ENCODE measurements at regions not wholly inside any gene's neighbourhood (a gene's known extent, or its start where the extent isn't known, plus 50 kb on each side); places are given as distances from the start of the nearest gene placed in this dataset.
"Not testable (repeated sequence)": the region's sequence is repeated elsewhere in the genome, so short reads cannot be mapped to it uniquely, and the experiment has no call there.

DNA sequence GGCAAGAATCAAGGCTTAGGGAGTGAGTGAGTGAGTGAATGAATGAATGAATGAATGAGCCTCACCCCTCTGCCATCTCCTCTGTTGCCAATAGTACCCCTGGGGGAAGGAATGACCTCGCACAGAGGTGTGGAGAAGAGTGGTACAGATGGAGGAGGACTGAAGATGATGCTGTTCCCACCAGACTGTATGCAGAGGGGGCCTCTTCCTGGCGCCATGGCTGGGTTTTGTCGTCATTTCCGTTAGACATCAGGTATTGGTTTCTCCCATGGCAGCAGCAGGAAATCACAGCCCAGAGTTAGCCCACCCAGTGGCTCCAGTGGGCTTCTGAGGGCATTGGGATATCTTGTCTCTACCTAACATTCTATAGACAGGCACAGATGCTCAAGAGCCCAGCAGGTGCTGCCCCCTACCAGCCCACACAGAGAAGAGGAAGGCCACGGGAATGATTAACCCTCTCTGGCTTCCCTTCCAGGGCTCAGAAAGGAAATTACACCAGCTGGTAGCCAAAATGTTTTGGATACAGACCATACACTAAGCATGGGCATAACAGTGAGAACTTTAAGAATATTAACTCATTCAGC lies 109.8 kb upstream of the SLC6A11 start:
- DNase-seq, result no peak

DNA sequence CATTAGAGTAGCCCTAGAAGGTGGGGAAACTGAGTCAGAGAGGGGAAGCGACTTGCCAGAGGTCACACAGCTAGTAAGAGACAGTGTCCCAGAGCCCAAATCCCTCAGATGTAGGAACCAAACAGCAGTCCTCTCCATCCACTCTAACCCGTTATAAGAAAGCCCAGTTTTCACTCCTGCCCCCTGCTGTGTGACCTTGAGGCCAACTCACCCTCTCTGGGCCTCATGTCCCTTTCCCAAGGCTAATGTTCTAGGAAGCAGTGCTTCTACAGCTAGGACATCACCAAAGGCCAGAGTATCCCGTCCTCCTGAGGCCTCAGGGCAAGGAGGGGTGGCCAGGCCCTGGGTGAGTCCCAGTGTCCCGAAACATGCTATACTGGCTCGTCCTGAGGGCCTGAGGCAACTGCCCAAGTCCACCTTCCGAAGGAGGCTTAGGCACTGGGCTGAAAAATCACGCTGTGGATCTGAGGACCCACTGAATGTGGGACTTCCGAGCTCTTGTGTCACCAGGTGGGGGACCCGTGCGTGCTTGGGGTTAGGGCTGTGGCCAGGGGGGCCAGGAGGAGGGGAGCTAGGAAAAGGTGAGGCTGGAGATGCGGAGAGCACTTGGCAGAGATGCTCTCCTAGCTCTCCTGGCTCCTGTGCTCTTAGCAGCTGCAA lies 109.2 kb upstream of the SLC6A11 start:
- DNase-seq, result no peak

DNA sequence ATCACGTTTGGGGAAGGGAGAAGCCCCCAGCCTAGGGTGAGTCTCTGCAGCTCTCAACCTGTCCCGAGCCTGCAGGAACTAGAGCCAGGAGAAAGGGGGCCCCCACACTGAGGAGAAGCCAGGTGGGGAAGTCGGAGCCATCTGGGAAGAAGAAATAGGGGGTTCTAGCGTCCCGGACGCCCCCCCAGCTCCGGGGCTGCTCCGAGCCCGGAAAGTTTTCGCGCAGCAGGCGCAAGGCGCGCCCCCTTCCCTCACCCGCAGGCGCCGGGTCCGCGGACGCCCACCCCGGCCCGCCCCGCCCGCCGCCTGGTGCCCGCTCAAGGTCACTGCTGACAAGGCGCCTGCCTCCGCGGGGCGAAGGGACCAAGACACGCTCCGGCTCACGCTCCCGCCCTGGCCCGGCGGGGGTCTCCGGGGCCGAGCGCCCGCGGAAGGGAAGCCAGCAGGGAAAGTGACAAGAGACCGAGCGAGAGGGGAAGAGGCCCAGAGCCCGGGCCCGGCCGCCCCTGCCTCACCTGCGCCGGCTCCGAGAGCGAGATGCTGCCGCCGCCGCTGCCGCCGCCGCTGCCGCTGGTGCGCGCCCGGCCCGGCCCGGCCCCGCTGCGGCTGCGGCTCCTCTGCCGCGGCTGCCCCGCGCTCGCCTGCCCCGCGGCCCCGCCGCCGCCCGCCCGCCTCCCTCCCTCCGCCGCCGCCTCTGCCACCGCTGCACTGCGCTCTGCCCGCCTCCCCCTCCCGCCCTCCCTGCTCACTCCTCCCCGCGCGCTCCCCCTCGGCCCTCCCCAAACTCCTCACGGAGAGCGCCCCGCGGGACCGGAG lies 108.4 kb upstream of the SLC6A11 start:
- no peak for DNase-seq

DNA sequence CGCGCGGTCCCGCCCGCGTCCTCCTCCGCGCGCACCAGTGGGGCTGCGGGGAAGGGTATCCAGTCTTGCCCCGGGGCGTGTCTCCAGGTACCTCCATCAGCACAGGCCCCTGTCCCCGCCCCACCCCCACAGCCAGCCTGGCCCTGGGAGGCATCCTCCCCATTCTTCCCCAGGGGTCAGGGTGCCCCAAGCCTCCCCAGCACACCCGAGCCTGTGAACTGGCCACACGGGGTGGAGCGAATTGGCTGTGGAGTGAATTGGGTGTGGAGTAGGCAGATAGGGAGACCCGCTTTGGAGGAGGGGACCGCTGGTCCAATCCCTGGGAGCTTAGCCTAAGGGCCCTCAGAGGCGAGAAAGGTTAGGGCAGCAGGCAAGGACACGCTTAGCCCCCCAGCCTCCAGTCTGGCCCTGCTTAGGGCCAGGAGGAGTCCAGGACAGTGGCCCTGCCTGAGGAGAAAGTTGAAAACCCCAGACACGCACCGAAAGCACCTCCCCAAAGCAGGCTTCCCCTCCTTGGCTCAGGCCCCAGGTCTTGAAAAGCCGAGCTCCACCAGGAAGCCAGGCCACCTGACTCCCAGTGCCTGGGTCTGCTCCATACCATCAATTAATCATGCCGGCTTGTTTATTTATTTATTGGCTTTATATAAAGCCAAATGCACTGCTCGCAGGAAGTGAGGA lies 107.7 kb upstream of the SLC6A11 start:
- DNase-seq, result no peak

DNA sequence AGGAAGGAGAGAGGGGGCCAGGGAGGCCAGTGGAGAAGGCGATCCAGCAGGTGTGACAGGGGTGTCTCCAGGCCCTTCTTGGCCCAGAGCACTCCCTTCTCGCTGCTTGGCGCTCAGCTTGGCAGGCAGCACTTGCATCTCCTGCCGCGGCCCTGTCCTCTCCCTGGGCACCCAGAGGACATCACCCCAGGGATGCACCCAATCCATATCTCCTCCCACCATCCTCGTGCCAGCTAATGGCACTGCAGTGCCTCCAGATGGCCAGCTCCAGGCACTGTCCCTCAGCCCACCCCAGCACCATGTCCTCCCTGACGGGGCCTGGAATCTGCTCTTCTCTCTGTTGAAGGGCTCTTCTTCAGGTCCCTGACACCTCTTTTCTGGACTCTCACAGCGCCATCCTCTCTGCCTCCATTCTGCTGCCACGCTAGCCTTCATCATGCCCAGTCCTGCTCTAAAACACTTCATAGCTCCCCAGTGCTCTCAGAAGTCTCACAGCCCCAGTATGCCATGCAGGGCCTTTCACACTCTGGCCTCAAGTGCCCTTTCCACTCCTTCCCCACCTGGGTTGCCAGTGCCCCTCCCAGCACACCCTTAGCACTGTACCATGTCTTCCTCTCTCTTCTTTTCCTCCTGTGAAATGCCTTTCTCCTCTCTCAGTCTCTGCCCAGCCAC lies 106.8 kb upstream of the SLC6A11 start:
- no peak for DNase-seq

DNA sequence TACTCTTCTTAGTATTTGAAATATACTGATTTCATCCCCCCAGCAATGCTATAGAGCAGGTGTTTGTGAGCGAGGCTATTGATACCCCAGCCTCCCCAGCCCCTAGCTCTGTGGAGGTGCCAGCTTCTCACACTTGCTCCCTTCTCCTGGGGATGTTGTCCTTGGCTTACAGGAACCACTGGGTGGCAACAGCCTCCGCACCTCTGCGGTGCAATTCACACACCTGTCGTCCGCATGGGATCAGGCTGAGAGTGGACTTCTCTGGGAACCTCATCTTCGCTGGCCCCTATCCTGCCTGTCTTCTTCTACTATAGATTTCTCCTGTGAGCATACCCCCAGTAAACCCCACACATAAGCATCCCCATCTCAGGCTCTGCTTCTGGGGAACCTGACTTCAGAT lies 103.9 kb upstream of the SLC6A11 start:
- DNase-seq, result no peak

DNA sequence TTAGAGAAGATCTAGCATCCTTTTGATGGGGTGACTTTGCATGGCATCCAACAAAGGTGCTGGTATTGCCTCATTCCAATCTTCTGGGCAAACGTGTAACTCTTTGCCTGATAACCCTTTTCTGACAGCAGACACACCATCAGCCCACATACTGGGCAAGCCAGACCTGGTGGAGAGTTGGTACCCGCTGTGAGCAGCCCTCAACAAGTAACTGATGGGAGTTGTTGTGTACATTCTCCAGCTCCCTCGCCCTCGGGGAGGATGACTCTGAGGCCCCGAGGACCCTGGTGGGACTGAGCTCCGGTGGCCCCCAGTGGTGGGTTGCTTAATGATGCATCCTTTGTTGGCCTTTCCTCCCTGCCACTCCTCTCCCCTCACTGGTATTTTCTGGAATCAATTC lies 102.4 kb upstream of the SLC6A11 start:
- no peak for DNase-seq

DNA sequence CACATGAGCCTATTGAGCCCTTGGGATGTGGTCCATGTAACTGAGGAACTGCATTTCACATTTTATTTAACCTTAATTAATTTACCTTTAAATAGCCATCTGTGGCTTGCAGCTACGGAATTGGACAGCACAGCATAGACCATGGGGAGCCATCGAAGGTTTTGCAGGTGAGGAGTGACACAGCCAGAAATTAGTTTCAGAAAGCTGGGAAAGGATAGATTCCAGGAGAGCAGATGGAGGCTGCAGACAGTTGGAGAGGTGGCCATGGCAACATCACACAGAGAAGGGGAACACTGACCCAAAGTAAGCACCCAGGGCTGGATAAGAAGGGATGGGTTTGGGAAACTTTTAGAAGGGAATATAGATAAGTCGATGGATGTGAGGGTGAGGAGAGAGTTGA lies 100.1 kb upstream of the SLC6A11 start:
- no peak for DNase-seq

DNA sequence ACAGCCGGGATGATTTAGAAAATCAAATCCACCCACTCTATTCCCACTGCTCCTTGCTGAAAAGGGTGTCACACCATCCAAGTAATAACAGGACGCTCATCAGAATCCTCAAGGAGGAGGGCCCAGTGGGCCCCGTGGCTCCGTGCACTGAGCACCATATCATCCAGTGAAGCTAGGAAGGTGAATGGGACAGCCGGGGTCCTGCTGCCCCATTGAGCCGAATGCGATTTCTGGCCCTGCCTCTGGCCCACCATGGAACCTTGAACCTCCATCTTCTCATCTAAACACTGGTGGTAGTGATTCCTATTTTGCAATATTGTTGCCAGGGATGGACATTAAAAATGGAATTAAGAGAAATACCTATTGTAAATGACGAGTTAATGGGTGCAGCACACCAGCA lies 99.1 kb upstream of the SLC6A11 start:
- DNase-seq, result no peak

DNA sequence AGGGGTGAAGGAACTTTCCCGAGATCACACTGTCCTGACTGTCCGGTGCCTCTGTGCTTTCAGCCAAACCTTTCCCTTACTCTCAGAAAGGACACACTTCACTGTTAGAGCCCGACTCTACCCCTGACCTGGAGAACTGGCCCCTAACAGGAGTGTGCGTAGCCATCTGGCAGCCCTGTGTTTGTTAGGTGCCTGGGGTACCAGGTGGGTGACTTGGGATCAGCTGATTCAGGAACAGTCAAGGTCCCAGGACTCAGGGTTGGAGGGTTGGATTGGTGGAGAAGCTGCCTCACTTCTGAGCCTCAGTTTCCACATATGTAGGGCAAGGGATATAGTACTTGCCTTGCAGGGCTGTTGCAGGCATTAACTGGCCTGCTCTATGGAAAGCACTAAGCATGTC lies 98.3 kb upstream of the SLC6A11 start:
- no peak for DNase-seq

DNA sequence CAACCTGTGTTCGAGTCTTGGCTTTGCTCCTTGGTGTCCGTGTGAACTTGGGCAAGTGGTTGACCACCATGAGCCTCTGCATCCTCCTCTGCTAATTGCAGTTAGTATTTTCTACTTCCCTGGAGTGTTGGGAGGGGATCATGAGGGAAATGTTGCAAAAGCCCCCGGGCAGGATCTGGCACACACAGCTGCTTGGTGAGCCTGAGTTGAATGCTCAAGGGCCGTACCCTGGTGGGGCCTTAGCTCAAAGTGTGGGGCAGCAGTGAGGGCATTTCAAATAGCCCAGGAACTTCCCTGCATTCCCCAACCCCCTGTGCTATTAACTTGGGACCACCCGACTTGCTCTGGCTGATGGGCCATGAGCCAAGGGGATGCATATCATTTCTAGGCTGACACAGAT lies 94.9 kb upstream of the SLC6A11 start:
- DNase-seq, result no peak

DNA sequence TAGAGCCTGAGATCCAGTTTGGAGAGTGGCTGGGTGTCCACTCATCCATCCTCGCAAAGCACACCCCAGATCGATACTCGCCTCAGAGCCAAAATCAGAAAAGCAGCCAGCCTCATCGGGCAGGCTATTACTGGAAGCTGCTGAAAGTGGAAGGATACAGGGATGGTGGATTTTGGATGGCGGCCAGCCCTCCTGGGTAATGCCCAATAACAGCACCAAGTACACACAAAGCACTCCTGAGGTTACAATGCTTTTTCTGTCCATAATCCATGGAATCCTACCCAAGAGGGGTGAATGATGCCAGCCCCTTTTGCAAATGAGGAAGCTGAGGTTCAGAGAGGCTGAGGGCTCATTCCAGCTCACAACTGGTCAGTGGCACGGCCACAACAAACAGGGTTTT lies 93.1 kb upstream of the SLC6A11 start:
- no peak for DNase-seq

DNA sequence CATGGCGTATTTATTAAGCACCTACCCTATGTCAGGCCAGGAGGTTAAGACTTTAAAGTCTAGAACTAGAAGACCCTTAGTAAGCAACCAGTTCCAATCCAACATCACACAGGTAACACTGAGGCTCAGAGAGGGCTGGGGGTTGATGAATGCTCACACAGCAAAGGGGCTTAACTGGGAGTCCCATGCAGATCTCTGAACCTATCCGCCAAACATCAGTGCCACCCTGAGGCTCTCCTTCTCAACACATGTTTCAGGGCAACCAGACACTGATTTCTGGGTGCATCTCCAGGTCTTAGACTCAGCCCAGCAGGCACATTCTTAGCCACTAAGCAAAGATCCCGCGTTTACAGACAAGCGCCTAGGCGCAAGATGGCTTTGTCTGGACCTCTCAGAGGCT lies 92.0 kb upstream of the SLC6A11 start:
- no peak for DNase-seq

DNA sequence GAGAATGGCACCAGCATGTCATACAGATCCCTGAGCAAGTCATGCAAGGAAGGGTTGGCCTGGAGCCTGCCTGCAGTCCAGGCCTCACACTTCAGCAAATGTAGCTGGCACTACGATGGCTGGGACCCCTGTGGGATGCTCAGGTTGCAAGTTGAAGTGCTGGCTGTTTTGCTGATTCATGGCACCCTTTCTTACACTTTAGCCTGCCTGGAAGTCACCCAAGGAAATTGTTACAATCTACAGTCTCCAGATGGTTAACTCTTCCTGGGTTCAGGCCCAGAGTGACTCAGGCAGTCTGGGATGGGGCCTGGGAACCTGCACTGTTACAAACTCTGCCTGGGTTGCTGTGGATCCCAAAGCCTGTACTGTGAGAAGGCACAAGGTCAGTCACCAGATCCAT lies 91.0 kb upstream of the SLC6A11 start:
- no peak for DNase-seq

DNA sequence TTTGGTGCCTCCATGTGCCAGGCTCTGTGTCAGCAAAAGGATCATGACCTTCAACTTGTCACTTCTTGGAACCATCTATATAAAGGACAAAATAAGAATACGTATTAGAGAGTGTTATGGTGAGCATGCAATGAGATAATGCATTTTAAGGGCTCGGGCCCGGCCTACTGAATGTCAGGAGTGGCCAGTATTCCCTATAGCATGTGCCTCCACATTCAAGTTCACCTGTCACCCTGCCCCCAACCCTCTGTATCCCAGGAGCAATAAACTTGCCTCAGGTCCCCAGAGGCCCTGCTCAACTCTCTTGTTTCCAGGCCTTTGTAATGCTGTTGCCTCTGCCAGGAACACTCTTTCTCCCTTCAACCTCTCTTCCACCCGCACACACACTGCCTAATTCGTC lies 90.2 kb upstream of the SLC6A11 start:
- no peak for DNase-seq

DNA sequence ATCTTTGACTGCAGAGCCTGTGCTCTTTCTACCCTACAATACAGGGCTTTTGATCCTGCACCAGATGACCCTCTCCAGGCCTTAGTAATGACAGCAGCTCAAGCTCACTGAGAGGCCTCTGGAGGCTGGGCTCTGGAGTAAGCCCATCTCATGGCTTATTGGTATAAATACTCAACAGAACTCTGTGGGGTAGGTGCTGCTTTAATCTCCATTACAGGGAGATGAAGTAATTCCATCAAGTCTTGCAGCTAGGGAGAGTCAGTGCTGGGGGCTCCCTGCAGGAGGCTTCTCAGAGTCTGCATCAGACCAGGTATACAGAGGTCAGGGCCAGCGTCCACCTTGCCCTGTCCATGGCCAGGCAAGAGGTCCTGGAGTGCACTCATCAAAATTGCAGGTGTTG lies 89.2 kb upstream of the SLC6A11 start:
- DNase-seq, result no peak

DNA sequence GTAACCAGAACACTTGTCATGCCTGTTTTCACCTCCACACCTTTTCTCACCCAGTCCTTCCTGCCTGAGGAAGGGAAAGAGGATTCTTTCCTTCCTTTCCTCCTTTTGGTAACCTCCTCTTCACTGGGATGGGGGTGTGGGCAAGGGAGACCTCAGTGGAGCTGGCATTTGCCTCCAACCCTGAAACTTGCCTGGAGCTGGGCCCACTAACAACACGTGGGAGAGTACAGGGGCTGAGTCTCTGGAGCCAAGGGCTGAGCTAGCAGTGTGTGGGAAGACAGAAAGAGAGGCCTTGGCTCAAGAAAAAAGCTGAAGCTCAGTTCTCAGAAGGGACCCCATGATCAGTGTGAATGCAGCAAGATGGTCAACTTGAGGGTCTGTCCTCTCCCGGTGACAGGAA lies 86.6 kb upstream of the SLC6A11 start:
- DNase-seq, result no peak

DNA sequence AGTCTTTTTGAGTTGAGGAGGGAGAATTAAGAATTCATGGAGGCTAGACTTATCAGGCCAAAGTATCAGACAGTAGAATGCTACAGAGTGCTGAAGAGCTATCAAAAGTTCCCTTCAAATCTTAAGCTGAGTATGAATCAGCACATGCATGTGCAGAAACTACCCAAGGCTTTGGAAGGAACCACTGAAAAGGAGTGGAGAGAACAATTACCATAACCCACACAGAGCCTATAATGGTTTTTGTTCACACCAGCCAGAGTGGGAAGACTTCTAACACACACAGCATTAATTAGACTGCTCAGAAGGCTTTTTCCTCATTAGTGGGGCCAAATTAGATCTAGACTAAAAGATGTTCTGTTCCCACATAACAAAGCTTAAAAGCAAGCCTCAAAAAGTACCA lies 83.7 kb upstream of the SLC6A11 start:
- no peak for DNase-seq

DNA sequence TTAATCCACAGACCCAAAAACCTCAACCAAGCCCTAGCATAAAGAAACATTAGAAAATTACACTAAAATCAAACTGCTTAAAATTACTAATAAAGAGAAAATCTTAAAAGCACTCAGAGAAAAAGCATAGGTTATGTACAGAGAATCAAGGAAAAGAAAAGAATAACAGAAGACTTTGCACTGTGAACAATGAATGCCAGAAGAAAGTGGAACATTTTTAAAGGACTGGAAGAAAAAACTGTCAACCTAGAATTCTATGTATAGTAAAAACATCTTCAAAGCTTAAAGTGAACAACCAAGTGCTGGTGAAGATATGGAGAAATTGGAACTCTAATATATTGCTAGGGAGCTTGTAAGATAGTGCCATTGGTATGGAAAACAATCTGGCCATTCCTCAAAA lies 82.7 kb upstream of the SLC6A11 start:
- no peak for DNase-seq

DNA sequence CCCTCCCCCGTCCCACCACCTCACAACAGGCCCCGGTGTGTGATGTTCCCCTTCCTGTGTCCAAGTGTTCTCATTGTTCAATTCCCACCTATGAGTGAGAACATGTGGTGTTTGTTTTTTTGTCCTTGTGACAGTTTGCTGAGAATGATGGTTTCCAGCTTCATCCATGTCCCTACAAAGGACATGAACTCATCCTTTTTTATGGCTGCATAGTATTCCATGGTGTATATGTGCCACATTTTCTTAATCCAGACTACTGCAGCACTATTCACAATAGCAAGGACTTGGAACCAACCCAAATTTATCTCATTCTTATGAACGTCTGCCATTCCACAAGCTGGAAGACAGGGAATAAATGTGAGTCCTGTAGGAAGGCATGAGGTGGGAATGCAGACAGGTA lies 79.6 kb upstream of the SLC6A11 start:
- not testable (repeated sequence) for DNase-seq

DNA sequence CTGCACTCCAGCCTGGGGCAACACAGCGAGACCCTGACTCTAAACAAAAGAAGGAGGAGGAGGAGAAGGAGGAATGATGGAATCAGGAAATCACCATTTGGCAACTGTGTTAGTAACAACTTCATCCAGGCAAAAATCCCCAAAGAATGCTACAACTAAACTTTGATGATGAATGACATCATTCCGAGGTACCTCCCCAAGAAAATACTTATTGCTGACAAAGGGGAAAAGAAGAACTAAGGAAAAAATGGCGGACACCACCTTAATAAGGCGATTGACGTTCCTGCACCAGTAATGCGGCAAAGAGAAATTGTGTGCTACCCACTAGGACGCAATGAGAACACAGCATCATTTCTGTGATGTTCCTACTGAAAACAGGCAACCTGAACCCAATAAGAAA lies 78.2 kb upstream of the SLC6A11 start:
- DNase-seq, result no peak

DNA sequence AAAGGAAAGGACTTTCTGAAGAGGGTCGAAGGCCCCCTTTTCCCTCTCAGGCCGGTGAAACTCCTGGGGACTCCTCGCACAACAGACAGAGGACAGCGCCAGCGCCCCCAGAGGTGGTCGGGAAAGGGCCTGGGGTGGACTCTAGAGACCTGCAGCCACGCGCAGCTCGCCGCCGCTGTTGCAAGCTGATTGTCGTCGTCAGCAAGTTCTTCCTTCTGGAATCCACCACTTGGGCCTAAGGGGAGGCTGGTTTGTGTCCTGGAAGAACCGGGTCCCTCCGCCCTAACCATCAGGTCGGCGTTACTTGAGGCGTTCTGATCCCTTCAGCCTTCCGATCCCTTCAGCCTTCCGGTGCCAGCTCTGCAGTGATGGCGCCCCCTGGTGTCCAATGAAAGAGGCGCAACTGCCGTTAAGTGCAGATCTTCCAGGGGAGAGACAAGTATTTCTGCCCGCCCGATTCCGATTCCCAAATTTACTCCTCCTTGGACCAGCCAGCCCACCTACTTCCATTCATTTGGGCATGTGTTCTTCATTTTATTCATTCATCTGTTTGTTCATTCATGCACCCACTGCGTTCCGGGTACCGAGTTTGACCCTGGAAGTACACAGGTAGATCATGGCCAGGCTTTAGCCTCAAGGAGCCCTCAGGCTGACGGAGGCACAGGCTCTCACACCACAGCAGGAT lies 77.2 kb upstream of the SLC6A11 start:
- DNase-seq, result peak; percentile 4

Measured in skin of body (tissue), 1 donor.